ENCODE measurements at regions not wholly inside any gene's neighbourhood (a gene's known extent, or its start where the extent isn't known, plus 50 kb on each side); places are given as distances from the start of the nearest gene placed in this dataset.

DNA sequence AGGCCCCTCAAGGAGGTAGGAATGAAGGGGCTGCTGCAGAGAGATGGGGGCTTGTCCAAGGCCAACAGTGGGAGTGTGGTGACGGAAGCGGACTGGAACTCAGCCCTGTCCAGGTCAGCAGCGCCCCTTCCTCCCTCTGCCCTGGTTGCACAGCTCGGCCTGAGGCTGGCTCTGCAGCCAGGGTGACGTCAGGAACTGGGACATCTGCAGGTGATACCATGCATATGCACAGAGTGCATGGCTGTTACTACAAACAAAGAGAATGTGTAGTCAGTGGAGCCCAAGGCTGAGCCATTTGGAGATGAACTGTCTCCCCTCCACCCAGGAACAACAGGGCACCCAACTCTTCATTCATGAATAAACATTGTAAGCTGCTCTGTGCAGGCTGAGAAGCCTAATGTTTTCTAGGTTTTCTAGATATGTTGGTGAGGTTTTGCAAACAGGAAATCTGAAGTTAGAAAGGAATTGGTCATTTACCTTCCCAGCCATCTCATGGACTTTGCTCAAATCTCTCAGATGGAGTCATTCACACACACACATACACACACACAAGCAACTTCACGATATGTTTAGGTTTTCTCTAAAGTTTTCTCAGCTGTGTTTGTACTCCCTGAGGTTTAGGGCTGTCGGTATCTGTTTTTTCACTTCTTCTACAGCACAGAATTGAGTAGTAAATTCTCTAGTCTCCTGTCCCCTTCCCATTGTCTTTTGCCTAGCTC is 117.2 kb downstream of the TLE3 start:
- DNase-seq (ENCODE audit: low read depth in 2 of 2), result no peak

- no peak for DNase-seq (ENCODE audit: low read depth in 2 of 2)
These were observed 115.7 kb downstream of the TLE3 start for GRCh38 chr15:69982037-69982436.

GRCh38 chr15:69983696-69984265 is 113.9 kb downstream of the TLE3 start:
- no peak for DNase-seq (ENCODE audit: low read depth in 2 of 2)

DNA sequence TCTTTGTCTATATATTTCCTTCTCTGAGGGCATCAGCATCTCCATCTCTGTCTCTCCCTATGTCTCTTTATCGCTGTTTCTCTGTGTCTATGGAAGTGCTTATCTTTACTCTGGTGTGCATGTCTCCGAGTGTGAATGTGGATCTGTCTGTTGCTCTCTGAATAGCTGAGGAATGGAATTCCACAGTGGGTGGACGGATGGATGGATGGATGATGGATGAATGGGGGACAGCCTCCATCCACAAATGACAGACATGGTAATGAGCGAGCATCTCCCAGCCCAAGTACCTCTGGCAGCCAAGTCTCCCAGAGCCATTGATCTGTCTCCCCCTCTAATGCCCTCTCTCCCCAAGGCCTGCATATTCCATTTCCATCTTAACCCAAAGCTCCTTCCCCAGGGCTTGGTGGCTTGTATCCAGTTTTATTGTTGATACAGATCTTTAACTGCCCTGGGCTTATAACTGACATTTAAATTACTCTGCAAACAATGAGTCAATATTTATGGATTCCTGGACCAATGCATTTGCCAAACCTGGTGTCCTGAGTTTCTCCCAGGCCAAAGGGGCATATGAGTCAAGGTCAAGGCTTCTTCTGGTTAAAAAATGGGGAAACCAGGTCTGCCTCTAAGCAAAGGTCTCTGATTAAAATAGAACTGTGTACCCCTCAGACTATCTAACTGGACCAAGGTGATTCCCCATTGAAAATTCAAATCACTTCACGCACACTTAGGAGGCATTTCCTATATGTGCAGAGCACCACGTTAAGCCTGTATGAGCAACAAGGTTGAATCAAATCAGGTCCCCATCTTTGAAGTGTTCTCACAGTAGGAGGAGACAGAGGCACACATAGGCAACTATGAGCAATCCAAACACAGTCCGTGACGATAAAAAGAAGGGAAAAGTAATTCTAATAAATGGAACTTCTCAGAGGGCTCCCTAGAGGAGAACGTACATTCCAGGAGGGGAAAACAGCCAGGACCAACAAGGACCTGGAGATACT is 109.9 kb downstream of the TLE3 start:
- no peak for DNase-seq (ENCODE audit: low read depth in 2 of 2)

- no peak for DNase-seq (ENCODE audit: low read depth in 2 of 2)
These were observed 109.0 kb downstream of the TLE3 start for GRCh38 chr15:69988541-69989225.

GRCh38 chr15:69990566-69991421 is 106.9 kb downstream of the TLE3 start:
- no peak for DNase-seq (ENCODE audit: low read depth in 2 of 2)

DNA sequence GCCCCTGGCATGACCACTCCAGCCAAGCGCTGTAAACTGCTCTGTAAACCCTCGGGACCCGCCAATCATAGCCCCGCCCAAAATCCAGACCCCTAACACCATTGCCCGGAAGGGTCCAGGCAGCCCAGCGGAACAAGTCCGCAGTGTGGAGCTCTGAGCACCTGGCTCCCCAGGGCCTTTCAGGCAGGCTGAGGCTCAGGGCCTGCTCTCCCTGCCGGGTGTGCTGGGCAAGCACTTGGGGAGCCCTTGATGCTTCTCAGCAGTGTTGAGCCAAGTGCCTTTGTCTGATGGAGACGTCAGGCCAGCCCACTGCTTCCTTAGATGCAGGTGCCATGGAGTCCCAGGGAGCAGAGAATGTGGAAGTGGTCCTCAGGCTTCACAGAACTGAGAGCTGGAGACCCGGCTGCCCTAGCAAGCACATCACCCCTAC is 106.2 kb downstream of the TLE3 start:
- no peak for DNase-seq (ENCODE audit: low read depth in 2 of 2)

- DNase-seq (ENCODE audit: low read depth in 2 of 2), result no peak
These were observed 105.4 kb downstream of the TLE3 start for GRCh38 chr15:69992348-69992747.

DNA sequence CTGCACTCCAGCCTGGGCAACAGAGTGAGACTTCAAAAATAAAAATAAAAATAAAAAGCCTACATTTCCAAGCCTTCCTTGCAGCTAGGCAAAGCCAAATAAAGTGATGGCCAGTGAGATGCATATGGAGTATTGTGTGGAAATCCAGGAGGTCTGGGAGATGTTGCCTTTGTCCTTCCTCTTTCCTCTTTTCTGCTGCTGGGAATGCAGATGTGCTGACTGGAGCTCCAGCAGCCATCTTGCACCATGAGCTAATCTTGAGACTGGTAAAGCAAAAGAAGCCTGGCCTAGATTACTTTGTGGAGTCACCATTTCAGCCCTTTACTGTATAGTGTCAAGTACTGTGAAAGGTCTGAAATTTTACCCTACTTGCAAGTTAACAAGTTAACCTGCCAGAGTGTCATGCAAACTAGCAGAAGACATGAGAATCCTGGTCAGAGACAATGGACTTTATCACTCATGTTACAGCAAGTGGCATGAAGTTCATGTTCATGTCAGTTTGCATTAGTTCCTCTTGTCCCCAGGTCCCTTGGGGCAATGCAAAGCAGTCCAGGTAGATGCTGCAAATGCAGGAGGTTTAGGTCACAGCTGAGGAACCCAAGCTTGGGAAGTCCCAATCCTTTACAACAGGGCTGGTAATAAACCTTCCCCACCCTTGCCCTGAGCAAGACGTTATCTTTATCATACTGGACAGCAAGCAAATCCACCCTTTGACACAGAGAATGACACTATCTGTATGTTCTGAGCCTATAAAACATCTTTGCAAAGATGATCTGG is 103.1 kb downstream of the TLE3 start:
- no peak for DNase-seq (ENCODE audit: low read depth in 2 of 2)

GRCh38 chr15:69996321-69997160 is 101.2 kb downstream of the TLE3 start:
- DNase-seq (ENCODE audit: low read depth in 2 of 2), result no peak

DNA sequence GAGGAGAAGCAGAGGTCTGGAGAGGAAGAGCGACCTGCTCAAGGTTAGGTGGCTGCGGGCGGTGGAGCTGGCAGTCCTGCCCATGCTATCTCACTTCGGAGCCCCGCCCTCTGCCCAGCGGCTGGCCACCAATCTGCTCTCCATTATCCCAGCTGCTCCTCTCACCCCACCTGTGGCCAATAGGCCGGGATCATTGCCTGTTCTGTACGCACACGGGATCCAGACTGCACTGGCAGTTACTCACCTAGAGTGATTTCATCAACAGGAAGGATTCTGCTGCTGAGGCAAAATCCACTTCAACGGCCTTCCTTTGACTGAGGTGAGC is 100.6 kb downstream of the TLE3 start:
- DNase-seq (ENCODE audit: low read depth in 2 of 2), result no peak

Data from stimulated activated CD8-positive, alpha-beta memory T cell treated with anti-CD3 and anti-CD28 coated beads, Interleukin-2, amount 100 ng/mL, for 48 hours (primary cell).